Panc1 (cell line): ENCODE measurements at regions not wholly inside any gene's neighbourhood (a gene's known extent, or its start where the extent isn't known, plus 50 kb on each side); places are given as distances from the start of the nearest gene placed in this dataset.
A peak's percentile ranks its signal among the peaks of the same experiment; 100 is the strongest.

Experiments
- ATAC-seq: fragments of 200-7000 bp; cut with Tn5 transposase; 2 replicates; pipeline ENCODE4 v1.9.1; 2020; ENCODE audit warnings: mild to moderate bottlenecking, moderate library complexity
- BruUV-seq: library from RNA; stranded (reverse); fragments of 400-500 nt; replicated peaks from 2 replicates; lab custom pipeline; 2021; lab: Mats Ljungman, UMichigan
- CTCF ChIA-PET: fragments of 300-600 bp; sonication (Branson Sonifier 250); formaldehyde crosslinking; loops from one replicate; lab custom pipeline; 2022; ENCODE audit warnings: antibody characterized with exemption; lab: Charles Lee
- POLR2A ChIA-PET: fragments of 300-600 bp; sonication (Branson Sonifier 250); formaldehyde crosslinking; loops from one replicate; lab custom pipeline; 2022; ENCODE audit warnings: antibody characterized with exemption; lab: Charles Lee
- DNase-seq: peaks from one replicate; pipeline ENCODE4 v3.0.0-alpha.2; 2010; ENCODE audit warnings: low read depth, low spot score
- H3K27ac ChIP-seq: 2 replicates; pipeline ENCODE4 v1.5.1; 2011; ENCODE audit warnings: mild to moderate bottlenecking, low read length, inconsistent platforms
- H3K27me3 ChIP-seq: fragments of 200-500 bp; sonication (Bioruptor generic); 2 replicates; pipeline ENCODE4 v1.6.0; 2014; ENCODE audit warnings: low read length, inconsistent platforms; ENCODE audit not compliant: control insufficient read depth, insufficient read depth
- H3K36me3 ChIP-seq: fragments of 200-500 bp; sonication (Bioruptor generic); 2 replicates; pipeline ENCODE4 v1.5.1; 2014; ENCODE audit warnings: inconsistent platforms, mild to moderate bottlenecking, low read length, moderate library complexity; ENCODE audit not compliant: control insufficient read depth, insufficient read depth
- H3K4me1 ChIP-seq: 2 replicates; pipeline ENCODE4 v1.5.1; 2011; ENCODE audit warnings: inconsistent platforms, mild to moderate bottlenecking, low read length, moderate library complexity; ENCODE audit not compliant: control insufficient read depth, insufficient read depth
- H3K4me3 ChIP-seq, 2 experiments: 2 replicates each; pipeline ENCODE4 v1.5.1; 2011 to 2012; ENCODE audit warnings: low read depth in 2 of 2, low read length in 2 of 2, mild to moderate bottlenecking in 2 of 2, inconsistent platforms in 1 of 2, moderate library complexity in 1 of 2
- H3K9me3 ChIP-seq: fragments of 200-500 bp; sonication (Bioruptor generic); 2 replicates; pipeline ENCODE4 v1.5.1; 2014; ENCODE audit warnings: low read depth, mild to moderate bottlenecking, inconsistent platforms, low read length, moderate library complexity; ENCODE audit not compliant: control insufficient read depth, insufficient read depth
- POLR2AphosphoS5 ChIP-seq: IDR thresholded peaks from 2 replicates; pipeline ENCODE4 v1.6.1; 2012; ENCODE audit warnings: mild to moderate bottlenecking, low read depth, low read length, moderate library complexity
- SIN3A ChIP-seq: IDR thresholded peaks from 2 replicates; pipeline ENCODE4 v1.6.1; 2012; ENCODE audit warnings: low read depth, mild to moderate bottlenecking, low read length, moderate library complexity, borderline replicate concordance; ENCODE audit not compliant: insufficient read depth
- TCF7L2 ChIP-seq: IDR thresholded peaks from 2 replicates; pipeline ENCODE4 v1.6.1; 2011; ENCODE audit warnings: mild to moderate bottlenecking, low read depth, low read length, inconsistent platforms
- in situ Hi-C: cut with HindIII; loops from 2 replicates; pipeline ENCODE4 v1.10.0; 2016; ENCODE audit warnings: low sequenced_read_pairs, low pct_unique_long_range_greater_than_20kb
- intact Hi-C: fragments of 100-400 bp; cut with micrococcal nuclease; formaldehyde crosslinking; loops from one replicate; pipeline ENCODE4 v1.10.0; 2022; ENCODE audit not compliant: unreplicated experiment
- TF ChIP-seq, protein P1 (sequence below), 2 experiments: IDR thresholded peaks; 2 replicates each; pipeline ENCODE4 v1.6.1; 2011 to 2012; ENCODE audit warnings: low read depth in 2 of 2, control low read depth in 1 of 2, low read length in 1 of 2, mild to moderate bottlenecking in 1 of 2, moderate library complexity in 1 of 2; ENCODE audit not compliant: insufficient read depth in 1 of 2
- TF ChIP-seq, protein P2 (sequence below): fragments of 450-650 bp; IDR thresholded peaks from 2 replicates; pipeline ENCODE4 v1.5.1; 2017; ENCODE audit warnings: mild to moderate bottlenecking

DNA sequence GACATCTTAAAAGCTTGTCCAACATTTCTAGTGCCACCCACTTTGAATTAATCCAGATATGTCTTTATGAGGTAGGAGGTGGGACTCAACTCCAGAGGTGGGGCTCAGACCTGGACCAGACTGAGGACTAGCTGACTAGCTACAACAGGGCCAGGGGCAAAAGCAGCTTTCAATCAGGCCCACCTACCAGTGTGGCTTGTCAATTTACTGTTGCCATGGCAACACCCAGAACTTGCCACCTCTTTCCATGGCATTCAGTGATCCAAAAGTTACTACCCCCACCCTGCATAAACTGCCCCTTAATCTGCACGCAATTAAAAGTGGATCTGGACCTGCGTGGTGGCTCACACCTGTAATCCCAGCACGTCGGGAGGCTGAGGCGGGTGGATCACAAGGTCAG, 113.2 kb upstream of the KAZN start:
- ATAC-seq, result no peak
- Histone ChIP-seq H3K4me3 (no peak overlapping the region), H3K9me3 (no peaks in the 10 kb centered on the region), H3K4me1 (0 out of 2 replicates have a peak, but pooled peaks cover 2% of the 10 kb centered on the region), H3K27me3 (no peaks in the 10 kb centered on the region), H3K27ac (no peak overlapping the region), H3K36me3 (no peaks in the 10 kb centered on the region)
- intact Hi-C loops (no loop called here), in situ Hi-C loops (no loop called here)
- no TSS peak for BruUV-seq
- DNase-seq, result no peak
- CTCF ChIA-PET, result no interaction called here
- TF ChIP-seq POLR2AphosphoS5 (no peak), SIN3A (no peak), TCF7L2 (no peak)
- TF ChIP-seq, protein P1, sequence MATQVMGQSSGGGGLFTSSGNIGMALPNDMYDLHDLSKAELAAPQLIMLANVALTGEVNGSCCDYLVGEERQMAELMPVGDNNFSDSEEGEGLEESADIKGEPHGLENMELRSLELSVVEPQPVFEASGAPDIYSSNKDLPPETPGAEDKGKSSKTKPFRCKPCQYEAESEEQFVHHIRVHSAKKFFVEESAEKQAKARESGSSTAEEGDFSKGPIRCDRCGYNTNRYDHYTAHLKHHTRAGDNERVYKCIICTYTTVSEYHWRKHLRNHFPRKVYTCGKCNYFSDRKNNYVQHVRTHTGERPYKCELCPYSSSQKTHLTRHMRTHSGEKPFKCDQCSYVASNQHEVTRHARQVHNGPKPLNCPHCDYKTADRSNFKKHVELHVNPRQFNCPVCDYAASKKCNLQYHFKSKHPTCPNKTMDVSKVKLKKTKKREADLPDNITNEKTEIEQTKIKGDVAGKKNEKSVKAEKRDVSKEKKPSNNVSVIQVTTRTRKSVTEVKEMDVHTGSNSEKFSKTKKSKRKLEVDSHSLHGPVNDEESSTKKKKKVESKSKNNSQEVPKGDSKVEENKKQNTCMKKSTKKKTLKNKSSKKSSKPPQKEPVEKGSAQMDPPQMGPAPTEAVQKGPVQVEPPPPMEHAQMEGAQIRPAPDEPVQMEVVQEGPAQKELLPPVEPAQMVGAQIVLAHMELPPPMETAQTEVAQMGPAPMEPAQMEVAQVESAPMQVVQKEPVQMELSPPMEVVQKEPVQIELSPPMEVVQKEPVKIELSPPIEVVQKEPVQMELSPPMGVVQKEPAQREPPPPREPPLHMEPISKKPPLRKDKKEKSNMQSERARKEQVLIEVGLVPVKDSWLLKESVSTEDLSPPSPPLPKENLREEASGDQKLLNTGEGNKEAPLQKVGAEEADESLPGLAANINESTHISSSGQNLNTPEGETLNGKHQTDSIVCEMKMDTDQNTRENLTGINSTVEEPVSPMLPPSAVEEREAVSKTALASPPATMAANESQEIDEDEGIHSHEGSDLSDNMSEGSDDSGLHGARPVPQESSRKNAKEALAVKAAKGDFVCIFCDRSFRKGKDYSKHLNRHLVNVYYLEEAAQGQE (IDR thresholded peaks at IDR 0.05; ENCODE audit: insufficient read depth in 1 of 2, low read depth in 2 of 2, low read length in 1 of 2), result no peak
- TF ChIP-seq, protein P2, sequence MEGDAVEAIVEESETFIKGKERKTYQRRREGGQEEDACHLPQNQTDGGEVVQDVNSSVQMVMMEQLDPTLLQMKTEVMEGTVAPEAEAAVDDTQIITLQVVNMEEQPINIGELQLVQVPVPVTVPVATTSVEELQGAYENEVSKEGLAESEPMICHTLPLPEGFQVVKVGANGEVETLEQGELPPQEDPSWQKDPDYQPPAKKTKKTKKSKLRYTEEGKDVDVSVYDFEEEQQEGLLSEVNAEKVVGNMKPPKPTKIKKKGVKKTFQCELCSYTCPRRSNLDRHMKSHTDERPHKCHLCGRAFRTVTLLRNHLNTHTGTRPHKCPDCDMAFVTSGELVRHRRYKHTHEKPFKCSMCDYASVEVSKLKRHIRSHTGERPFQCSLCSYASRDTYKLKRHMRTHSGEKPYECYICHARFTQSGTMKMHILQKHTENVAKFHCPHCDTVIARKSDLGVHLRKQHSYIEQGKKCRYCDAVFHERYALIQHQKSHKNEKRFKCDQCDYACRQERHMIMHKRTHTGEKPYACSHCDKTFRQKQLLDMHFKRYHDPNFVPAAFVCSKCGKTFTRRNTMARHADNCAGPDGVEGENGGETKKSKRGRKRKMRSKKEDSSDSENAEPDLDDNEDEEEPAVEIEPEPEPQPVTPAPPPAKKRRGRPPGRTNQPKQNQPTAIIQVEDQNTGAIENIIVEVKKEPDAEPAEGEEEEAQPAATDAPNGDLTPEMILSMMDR, result no peak
- POLR2A ChIA-PET, result interaction anchor here (0.5 kb wide), 1 partner anchor 17 kb away, joined by 3 read pairs; no protein-coding TSS in a partner anchor

DNA sequence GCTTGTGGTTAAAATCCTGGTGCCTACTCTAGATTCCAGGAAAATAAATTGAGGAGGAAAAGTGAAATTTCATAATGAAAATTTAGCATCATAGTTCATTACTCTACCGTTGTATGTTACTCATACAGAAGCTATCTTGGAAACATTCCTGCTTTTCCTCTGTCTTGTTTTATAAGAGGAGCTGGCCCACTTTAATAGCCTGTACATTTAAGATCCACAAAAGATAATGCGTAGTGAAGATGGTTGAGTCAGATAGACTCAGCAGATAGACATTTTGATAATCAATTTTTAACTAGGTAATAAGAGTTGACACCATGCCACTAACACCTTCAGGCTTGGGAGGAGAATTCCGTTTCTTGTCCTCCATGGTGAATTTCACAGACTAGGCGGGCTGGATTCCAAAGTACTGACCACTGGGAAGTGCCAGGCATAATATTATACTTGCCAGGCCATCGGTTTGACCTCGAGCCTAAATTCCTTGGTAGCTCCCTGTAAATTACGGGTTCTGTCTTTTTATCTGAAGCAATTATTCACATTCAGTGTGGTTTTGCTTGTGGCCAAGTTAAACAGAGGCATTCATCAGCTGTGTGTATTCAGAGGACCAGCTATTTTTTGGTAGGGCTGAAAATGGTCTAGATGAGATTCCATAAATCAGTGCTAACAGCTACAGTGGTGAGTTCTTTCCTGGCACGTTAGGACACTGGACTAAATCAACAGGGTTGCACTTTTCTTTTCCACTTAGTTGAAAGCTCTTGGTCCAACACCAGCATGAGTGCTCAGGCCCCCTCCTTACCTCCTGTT, 111.9 kb upstream of the KAZN start:
- no TSS peak for BruUV-seq
- intact Hi-C loops, result no loop called here

More for the DNA sequence above, 111.9 kb upstream of the KAZN start:
- no peaks in the 10 kb centered on the region for H3K9me3 ChIP-seq
- 0 out of 2 replicates have a peak, but pooled peaks cover 2% of the 10 kb centered on the region for H3K4me1 ChIP-seq
- in situ Hi-C loops, result no loop called here
- peak overlapping the region; percentile 48 for H3K27ac ChIP-seq
- ChIA-PET CTCF (interaction anchor here (0.6 kb wide), 1 partner anchor 81 kb away, joined by 3 read pairs; no protein-coding TSS in a partner anchor), POLR2A (interaction anchor here (0.6 kb wide), 1 partner anchor 278 kb away, joined by 3 read pairs; no protein-coding TSS in a partner anchor)
- DNase-seq (no peak), ATAC-seq (peak; percentile 85)
- TF ChIP-seq, protein P2, result no peak
- peak; percentile 70; the same call in 1 of the 2 replicates for TF ChIP-seq TCF7L2
- H3K36me3 ChIP-seq, result no peaks in the 10 kb centered on the region
- no peak overlapping the region for H3K4me3 ChIP-seq
- H3K27me3 ChIP-seq, result no peaks in the 10 kb centered on the region
